ENCODE measurements at regions not wholly inside any gene's neighbourhood (a gene's known extent, or its start where the extent isn't known, plus 50 kb on each side); places are given as distances from the start of the nearest gene placed in this dataset.

- TF ChIP-seq POLR2A (IDR thresholded peaks at IDR 0.05) = no peak
- TF ChIP-seq, protein P1, sequence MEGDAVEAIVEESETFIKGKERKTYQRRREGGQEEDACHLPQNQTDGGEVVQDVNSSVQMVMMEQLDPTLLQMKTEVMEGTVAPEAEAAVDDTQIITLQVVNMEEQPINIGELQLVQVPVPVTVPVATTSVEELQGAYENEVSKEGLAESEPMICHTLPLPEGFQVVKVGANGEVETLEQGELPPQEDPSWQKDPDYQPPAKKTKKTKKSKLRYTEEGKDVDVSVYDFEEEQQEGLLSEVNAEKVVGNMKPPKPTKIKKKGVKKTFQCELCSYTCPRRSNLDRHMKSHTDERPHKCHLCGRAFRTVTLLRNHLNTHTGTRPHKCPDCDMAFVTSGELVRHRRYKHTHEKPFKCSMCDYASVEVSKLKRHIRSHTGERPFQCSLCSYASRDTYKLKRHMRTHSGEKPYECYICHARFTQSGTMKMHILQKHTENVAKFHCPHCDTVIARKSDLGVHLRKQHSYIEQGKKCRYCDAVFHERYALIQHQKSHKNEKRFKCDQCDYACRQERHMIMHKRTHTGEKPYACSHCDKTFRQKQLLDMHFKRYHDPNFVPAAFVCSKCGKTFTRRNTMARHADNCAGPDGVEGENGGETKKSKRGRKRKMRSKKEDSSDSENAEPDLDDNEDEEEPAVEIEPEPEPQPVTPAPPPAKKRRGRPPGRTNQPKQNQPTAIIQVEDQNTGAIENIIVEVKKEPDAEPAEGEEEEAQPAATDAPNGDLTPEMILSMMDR (IDR thresholded peaks at IDR 0.05) = no peak
Observed at GRCh38 chr2:45102141-45102540, 92.9 kb upstream of the SIX2 start.

Measured in body of pancreas (tissue), 4 donors.